ENCODE measurements at regions not wholly inside any gene's neighbourhood (a gene's known extent, or its start where the extent isn't known, plus 50 kb on each side); places are given as distances from the start of the nearest gene placed in this dataset.

DNA sequence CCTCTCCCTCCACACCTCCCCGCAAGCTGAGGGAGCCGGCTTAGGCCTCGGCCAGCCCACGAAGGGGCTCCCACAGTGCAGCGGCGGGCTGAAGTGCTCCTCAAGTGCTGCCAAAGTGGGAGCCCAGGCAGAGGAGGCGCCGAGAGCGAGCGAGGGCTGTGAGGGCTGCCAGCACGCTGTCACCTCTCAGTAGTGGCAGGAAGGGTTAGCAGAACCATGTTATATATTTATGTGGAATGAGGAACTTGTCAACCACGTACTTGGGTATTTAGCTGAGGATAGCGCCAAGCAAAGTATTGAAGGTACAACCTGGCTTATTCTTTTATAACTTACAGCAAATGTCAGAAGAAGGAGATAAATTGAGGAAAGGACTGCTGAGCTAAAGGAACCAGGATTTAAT, 144.1 kb upstream of the MGAT5 start:
- ATAC-seq (no peak), FAIRE-seq (no peak), DNase-seq (ENCODE audit: extremely low read depth in 1 of 4, low spot score in 3 of 4) (no peak)
- ChIA-PET POLR2A (interaction anchor here (1.2 kb wide), 1 partner anchor 11 kb away, joined by 3 read pairs; no protein-coding TSS in a partner anchor), CTCF (ENCODE audit: low intra/inter-chr PET ratio) (no interaction called here)
- no TSS peak for BruUV-seq (replicated peaks)
- WGBS (ENCODE audit: insufficient coverage, low coverage, missing lambda C conversion rate), result 38% methylated on average over 12 of the region's 13 CpGs
- no peaks in the 10 kb centered on the region for H3K79me2 ChIP-seq (ENCODE audit: control insufficient read depth, insufficient read depth, low read length)
- no peak overlapping the region for H3K4me3 ChIP-seq
- no peaks in the 10 kb centered on the region for H3K36me3 ChIP-seq (ENCODE audit: control insufficient read depth, insufficient read depth, low read length)
- H3K9me3 ChIP-seq (replicated peaks; ENCODE audit: control insufficient read depth, insufficient read depth, low read depth, low read length), result no peaks in the 10 kb centered on the region
- peaks cover 0 to 4% of the 10 kb centered on the region in 2 experiments; a peak in 2 of 5 replicates for H3K4me1 ChIP-seq (replicated peaks in 1 of 2; ENCODE audit: control insufficient read depth in 2 of 2, insufficient read depth in 2 of 2, low read length in 2 of 2)
- no peak overlapping the region for H3K9ac ChIP-seq (ENCODE audit: insufficient read depth in 1 of 2, low read depth in 2 of 2, low read length in 2 of 2)
- no peak overlapping the region for H2AFZ ChIP-seq (ENCODE audit: low read depth, low read length)
- H3K9me1 ChIP-seq (ENCODE audit: control insufficient read depth, insufficient read depth, low read length), result no peaks in the 10 kb centered on the region
- TF ChIP-seq ZNF354B (CRISPR knock-in tag; IDR thresholded peaks at IDR 0.05) (no peak), CBX1 (IDR thresholded peaks at IDR 0.05; ENCODE audit: low read depth) (no peak)
- H4K20me1 ChIP-seq (replicated peaks; ENCODE audit: control insufficient read depth, insufficient read depth, low read length), result no peaks in the 10 kb centered on the region
- intact Hi-C loops (cut with micrococcal nuclease) (no loop called here), in situ Hi-C loops (cut with MboI) (loop anchor here (10.0 to 25.0 kb wide), 3 partner anchors 135 to 345 kb away; no protein-coding TSS in a partner anchor)
- peaks cover 0 to 5% of the 10 kb centered on the region in 2 experiments; a peak in 4 of 5 replicates for H3K27me3 ChIP-seq (ENCODE audit: control insufficient read depth in 2 of 2, insufficient read depth in 2 of 2, low read length in 2 of 2)
- no peak overlapping the region for H3K4me2 ChIP-seq (ENCODE audit: insufficient read depth, low read length)
- no peak overlapping the region for H3K27ac ChIP-seq (ENCODE audit: extremely low read depth, low read depth, low read length)

DNA sequence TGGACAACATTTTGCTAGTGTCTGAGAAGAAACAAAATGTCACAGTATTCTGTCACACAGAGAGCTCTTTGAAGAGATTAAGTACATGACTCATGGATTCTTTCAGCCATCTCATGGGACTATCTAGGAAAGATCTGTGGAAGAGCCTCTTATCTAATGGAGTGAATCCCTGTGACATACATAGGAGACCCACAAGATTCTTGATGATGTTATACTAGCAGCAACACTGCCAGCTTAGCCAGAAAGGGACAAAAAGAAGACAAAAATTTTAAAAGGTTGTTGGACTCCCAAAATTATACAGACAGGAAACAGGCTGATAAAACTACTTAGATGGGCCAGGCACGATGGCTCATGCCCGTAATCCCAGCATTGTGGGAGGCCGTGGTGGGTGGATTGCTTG, 143.3 kb upstream of the MGAT5 start:
- CTCF ChIA-PET (ENCODE audit: low intra/inter-chr PET ratio), result no interaction called here
- no peak overlapping the region for H2AFZ ChIP-seq (ENCODE audit: low read depth, low read length)
- in situ Hi-C loops (cut with MboI) (loop anchor here (10.0 to 25.0 kb wide), 3 partner anchors 134 to 344 kb away; no protein-coding TSS in a partner anchor), intact Hi-C loops (cut with micrococcal nuclease) (no loop called here)
- peaks cover 0 to 4% of the 10 kb centered on the region in 2 experiments; a peak in 2 of 5 replicates for H3K4me1 ChIP-seq (replicated peaks in 1 of 2; ENCODE audit: control insufficient read depth in 2 of 2, insufficient read depth in 2 of 2, low read length in 2 of 2)
- H3K27ac ChIP-seq (ENCODE audit: extremely low read depth, low read depth, low read length), result no peak overlapping the region
- H3K27me3 ChIP-seq (ENCODE audit: control insufficient read depth in 2 of 2, insufficient read depth in 2 of 2, low read length in 2 of 2), result peaks cover 0 to 5% of the 10 kb centered on the region in 2 experiments; a peak in 4 of 5 replicates
- H3K79me2 ChIP-seq (ENCODE audit: control insufficient read depth, insufficient read depth, low read length), result no peaks in the 10 kb centered on the region
- H3K4me2 ChIP-seq (ENCODE audit: insufficient read depth, low read length), result no peak overlapping the region
- BruUV-seq (replicated peaks), result no TSS peak
- no peak for FAIRE-seq
- H3K4me3 ChIP-seq, result no peak overlapping the region
- no peaks in the 10 kb centered on the region for H4K20me1 ChIP-seq (replicated peaks; ENCODE audit: control insufficient read depth, insufficient read depth, low read length)
- POLR2A ChIA-PET, result interaction anchor here (0.6 to 1.2 kb wide), 2 partner anchors 10 to 86 kb away, joined by 3 read pairs; no protein-coding TSS in a partner anchor
- no peaks in the 10 kb centered on the region for H3K36me3 ChIP-seq (ENCODE audit: control insufficient read depth, insufficient read depth, low read length)
- H3K9me3 ChIP-seq (replicated peaks; ENCODE audit: control insufficient read depth, insufficient read depth, low read depth, low read length), result no peaks in the 10 kb centered on the region
- H3K9ac ChIP-seq (ENCODE audit: insufficient read depth in 1 of 2, low read depth in 2 of 2, low read length in 2 of 2), result no peak overlapping the region
- DNase-seq (ENCODE audit: extremely low read depth in 1 of 4, low spot score in 3 of 4), result no peak
- no peaks in the 10 kb centered on the region for H3K9me1 ChIP-seq (ENCODE audit: control insufficient read depth, insufficient read depth, low read length)
- no peak for TF ChIP-seq RBM17 (IDR thresholded peaks at IDR 0.05; ENCODE audit: borderline replicate concordance, low read depth, low read length)
- no peak for TF ChIP-seq FOXK2 (conservative IDR thresholded peaks at IDR 0.05 in 1 of 2, IDR thresholded peaks at IDR 0.05 in 1 of 2; ENCODE audit: low read depth in 2 of 2)
- no peak for TF ChIP-seq SOX6 (IDR thresholded peaks at IDR 0.05)
- TF ChIP-seq HDAC2 (IDR thresholded peaks at IDR 0.05), result no peak
- 0% methylated on average over 3 of the region's 3 CpGs for WGBS (ENCODE audit: insufficient coverage, low coverage, missing lambda C conversion rate)
- no peak for ATAC-seq
